HG02678 (cell line): ENCODE measurements at regions not wholly inside any gene's neighbourhood (a gene's known extent, or its start where the extent isn't known, plus 50 kb on each side); places are given as distances from the start of the nearest gene placed in this dataset.

Source experiments
- ATAC-seq: cut with Tn5 transposase; IDR thresholded peaks from one replicate; pipeline ENCODE4 v1.9.1; 2021; ENCODE audit warnings: mild to moderate bottlenecking, moderate library complexity; ENCODE audit not compliant: unreplicated experiment

- no peak for ATAC-seq
Observed at GRCh38 chr1:98088381-98088780, 167.5 kb upstream of the DPYD start.

- ATAC-seq = no peak
Observed at GRCh38 chr1:98086796-98087441, 166.1 kb upstream of the DPYD start.

- no peak for ATAC-seq
Observed at GRCh38 chr1:98086156-98086555, 165.3 kb upstream of the DPYD start.

- no peak for ATAC-seq
Observed at GRCh38 chr1:98084188-98084587, 163.4 kb upstream of the DPYD start.

- no peak for ATAC-seq
Observed at GRCh38 chr1:98081944-98082343, 161.1 kb upstream of the DPYD start.

- no peak for ATAC-seq
Observed at GRCh38 chr1:98078596-98078995, 157.8 kb upstream of the DPYD start.

- ATAC-seq = no peak
Observed at GRCh38 chr1:98077691-98078090, 156.9 kb upstream of the DPYD start.

- no peak for ATAC-seq
Observed at GRCh38 chr1:98075626-98076025, 154.8 kb upstream of the DPYD start.

- ATAC-seq = no peak
Observed at GRCh38 chr1:98073823-98074222, 153.0 kb upstream of the DPYD start.

- no peak for ATAC-seq
Observed at GRCh38 chr1:98073106-98073505, 152.3 kb upstream of the DPYD start.

- no peak for ATAC-seq
Observed at GRCh38 chr1:98072047-98072446, 151.2 kb upstream of the DPYD start.

- no peak for ATAC-seq
Observed at GRCh38 chr1:98068016-98068415, 147.2 kb upstream of the DPYD start.

GRCh38 chr1:98066911-98067310, 146.1 kb upstream of the DPYD start:
- no peak for ATAC-seq

- no peak for ATAC-seq
Observed at GRCh38 chr1:98059620-98060019, 138.8 kb upstream of the DPYD start.

- no peak for ATAC-seq
Observed at GRCh38 chr1:98058676-98059075, 137.8 kb upstream of the DPYD start.

GRCh38 chr1:98057236-98057910, 136.5 kb upstream of the DPYD start:
- ATAC-seq = no peak

- ATAC-seq = no peak
Observed at GRCh38 chr1:98056781-98057180, 135.9 kb upstream of the DPYD start.

GRCh38 chr1:98055457-98055856, 134.6 kb upstream of the DPYD start:
- ATAC-seq = no peak

GRCh38 chr1:98054786-98055185, 134.0 kb upstream of the DPYD start:
- ATAC-seq = no peak

GRCh38 chr1:98054367-98054701, 133.5 kb upstream of the DPYD start:
- no peak for ATAC-seq

GRCh38 chr1:98053471-98054366, 132.9 kb upstream of the DPYD start:
- peak; percentile 95 for ATAC-seq
